Mucosa of stomach (tissue), 1 donor: ENCODE measurements at regions not wholly inside any gene's neighbourhood (a gene's known extent, or its start where the extent isn't known, plus 50 kb on each side); places are given as distances from the start of the nearest gene placed in this dataset.
A peak's percentile ranks its signal among the peaks of the same experiment; 100 is the strongest.

Experiments used
- H3K27me3 ChIP-seq: one replicate; pipeline ENCODE4 v1.7.0; 2013; ENCODE audit warnings: mild to moderate bottlenecking, low read length; ENCODE audit not compliant: control insufficient read depth, insufficient read depth
- H3K36me3 ChIP-seq: one replicate; pipeline ENCODE4 v1.7.0; 2013; ENCODE audit warnings: low read length; ENCODE audit not compliant: control insufficient read depth, insufficient read depth
- H3K4me1 ChIP-seq: one replicate; pipeline ENCODE4 v1.7.0; 2013; ENCODE audit warnings: mild to moderate bottlenecking, low read length; ENCODE audit not compliant: control insufficient read depth, insufficient read depth
- H3K4me3 ChIP-seq: one replicate; pipeline ENCODE4 v1.7.0; 2013; ENCODE audit warnings: low read length
- H3K9ac ChIP-seq: one replicate; pipeline ENCODE4 v1.7.0; 2013; ENCODE audit warnings: mild to moderate bottlenecking, low read length, moderate library complexity
- H3K9me3 ChIP-seq: one replicate; pipeline ENCODE4 v1.7.0; 2013; ENCODE audit warnings: mild to moderate bottlenecking, low read length, moderate library complexity; ENCODE audit not compliant: control insufficient read depth
- donor health status: Pancreatic carcinoma.

- Histone ChIP-seq H3K9ac (no peak overlapping the region), H3K4me3 (no peak overlapping the region), H3K36me3 (no peaks in the 10 kb centered on the region), H3K27me3 (no peaks in the 10 kb centered on the region), H3K4me1 (no peaks in the 10 kb centered on the region), H3K9me3 (no peaks in the 10 kb centered on the region)
Measured at GRCh38 chr10:78516756-78517155, 483.1 kb downstream of the RPS24 start.

- Histone ChIP-seq H3K4me1 (no peaks in the 10 kb centered on the region), H3K36me3 (no peaks in the 10 kb centered on the region), H3K9me3 (no peaks in the 10 kb centered on the region), H3K4me3 (no peak overlapping the region), H3K27me3 (no peaks in the 10 kb centered on the region), H3K9ac (no peak overlapping the region)
Measured at GRCh38 chr10:78518224-78518623, 484.6 kb downstream of the RPS24 start.

- Histone ChIP-seq H3K9ac (no peak overlapping the region), H3K36me3 (no peaks in the 10 kb centered on the region), H3K4me3 (no peak overlapping the region), H3K27me3 (no peaks in the 10 kb centered on the region), H3K9me3 (no peaks in the 10 kb centered on the region), H3K4me1 (no peaks in the 10 kb centered on the region)
Measured at GRCh38 chr10:78520737-78521430, 487.2 kb downstream of the RPS24 start.

GRCh38 chr10:78523453-78523852 is 489.8 kb downstream of the RPS24 start:
- H3K9ac ChIP-seq: no peak overlapping the region
- H3K9me3 ChIP-seq: no peaks in the 10 kb centered on the region
- H3K36me3 ChIP-seq: no peaks in the 10 kb centered on the region
- no peaks in the 10 kb centered on the region for H3K4me1 ChIP-seq
- H3K27me3 ChIP-seq: no peaks in the 10 kb centered on the region
- no peak overlapping the region for H3K4me3 ChIP-seq

GRCh38 chr10:78524342-78524741 is 490.7 kb downstream of the RPS24 start:
- Histone ChIP-seq H3K4me3 (no peak overlapping the region), H3K27me3 (no peaks in the 10 kb centered on the region), H3K36me3 (no peaks in the 10 kb centered on the region), H3K9me3 (no peaks in the 10 kb centered on the region), H3K4me1 (no peaks in the 10 kb centered on the region), H3K9ac (no peak overlapping the region)

GRCh38 chr10:78524941-78525340 is 491.3 kb downstream of the RPS24 start:
- H3K9ac ChIP-seq: no peak overlapping the region
- no peaks in the 10 kb centered on the region for H3K36me3 ChIP-seq
- no peak overlapping the region for H3K4me3 ChIP-seq
- H3K9me3 ChIP-seq: no peaks in the 10 kb centered on the region
- H3K4me1 ChIP-seq: no peaks in the 10 kb centered on the region
- H3K27me3 ChIP-seq: no peaks in the 10 kb centered on the region

GRCh38 chr10:78526347-78526746 is 492.7 kb downstream of the RPS24 start:
- Histone ChIP-seq H3K9me3 (no peaks in the 10 kb centered on the region), H3K9ac (no peak overlapping the region), H3K36me3 (no peaks in the 10 kb centered on the region), H3K27me3 (no peaks in the 10 kb centered on the region), H3K4me1 (peaks cover 10% of the 10 kb centered on the region), H3K4me3 (no peak overlapping the region)

GRCh38 chr10:78527296-78527695 is 493.6 kb downstream of the RPS24 start:
- Histone ChIP-seq H3K4me1 (peaks cover 11% of the 10 kb centered on the region), H3K27me3 (no peaks in the 10 kb centered on the region), H3K9me3 (no peaks in the 10 kb centered on the region), H3K9ac (no peak overlapping the region), H3K4me3 (no peak overlapping the region), H3K36me3 (no peaks in the 10 kb centered on the region)

GRCh38 chr10:78528749-78529204 is 495.1 kb downstream of the RPS24 start:
- Histone ChIP-seq H3K36me3 (no peaks in the 10 kb centered on the region), H3K4me3 (no peak overlapping the region), H3K9ac (peak overlapping the region; percentile 24)

GRCh38 chr10:78529262-78529661 is 495.6 kb downstream of the RPS24 start:
- Histone ChIP-seq H3K4me3 (no peak overlapping the region), H3K27me3 (no peaks in the 10 kb centered on the region), H3K9ac (no peak overlapping the region), H3K36me3 (no peaks in the 10 kb centered on the region), H3K4me1 (peaks cover 11% of the 10 kb centered on the region), H3K9me3 (no peaks in the 10 kb centered on the region)

More at GRCh38 chr10:78528749-78529204, 495.1 kb downstream of the RPS24 start:
- Histone ChIP-seq H3K4me1 (peaks cover 11% of the 10 kb centered on the region), H3K9me3 (no peaks in the 10 kb centered on the region), H3K27me3 (no peaks in the 10 kb centered on the region)

- no peak overlapping the region for H3K9ac ChIP-seq
- no peaks in the 10 kb centered on the region for H3K36me3 ChIP-seq
- H3K4me3 ChIP-seq: no peak overlapping the region
- H3K27me3 ChIP-seq: no peaks in the 10 kb centered on the region
- no peaks in the 10 kb centered on the region for H3K9me3 ChIP-seq
- H3K4me1 ChIP-seq: peaks cover 11% of the 10 kb centered on the region
Measured at GRCh38 chr10:78531088-78531487, 497.4 kb downstream of the RPS24 start.

GRCh38 chr10:78532480-78533042 is 498.9 kb downstream of the RPS24 start:
- Histone ChIP-seq H3K4me3 (no peak overlapping the region), H3K27me3 (no peaks in the 10 kb centered on the region), H3K9me3 (no peaks in the 10 kb centered on the region), H3K4me1 (peaks cover 11% of the 10 kb centered on the region), H3K36me3 (no peaks in the 10 kb centered on the region), H3K9ac (no peak overlapping the region)
